GM12801 (cell line): ENCODE measurements at regions not wholly inside any gene's neighbourhood (a gene's known extent, or its start where the extent isn't known, plus 50 kb on each side); places are given as distances from the start of the nearest gene placed in this dataset.

Source experiments
- CTCF ChIP-seq: IDR thresholded peaks from one replicate; pipeline ENCODE4 v1.5.1; 2011; ENCODE audit warnings: control low read depth; ENCODE audit not compliant: insufficient read length; ENCODE audit errors: extremely low read depth

- TF ChIP-seq CTCF, result no peak
Measured at GRCh38 chr16:85257483-85257882, 145.2 kb upstream of the CIBAR2 start.

GRCh38 chr16:85258166-85258565 is 145.9 kb upstream of the CIBAR2 start:
- TF ChIP-seq CTCF, result no peak

- no peak for TF ChIP-seq CTCF
Measured at GRCh38 chr16:85258629-85259028, 146.4 kb upstream of the CIBAR2 start.

- TF ChIP-seq CTCF, result no peak
Measured at GRCh38 chr16:85259115-85259831, 147.0 kb upstream of the CIBAR2 start.

- no peak for TF ChIP-seq CTCF
Measured at GRCh38 chr16:85259832-85260167, 147.5 kb upstream of the CIBAR2 start.

- no peak for TF ChIP-seq CTCF
Measured at GRCh38 chr16:85261204-85261603, 148.9 kb upstream of the CIBAR2 start.

GRCh38 chr16:85261657-85262557 is 149.6 kb upstream of the CIBAR2 start:
- TF ChIP-seq CTCF, result no peak
